ENCODE measurements at regions not wholly inside any gene's neighbourhood (a gene's known extent, or its start where the extent isn't known, plus 50 kb on each side); places are given as distances from the start of the nearest gene placed in this dataset.
"Not testable (repeated sequence)": the region's sequence is repeated elsewhere in the genome, so short reads cannot be mapped to it uniquely, and the experiment has no call there.

DNA sequence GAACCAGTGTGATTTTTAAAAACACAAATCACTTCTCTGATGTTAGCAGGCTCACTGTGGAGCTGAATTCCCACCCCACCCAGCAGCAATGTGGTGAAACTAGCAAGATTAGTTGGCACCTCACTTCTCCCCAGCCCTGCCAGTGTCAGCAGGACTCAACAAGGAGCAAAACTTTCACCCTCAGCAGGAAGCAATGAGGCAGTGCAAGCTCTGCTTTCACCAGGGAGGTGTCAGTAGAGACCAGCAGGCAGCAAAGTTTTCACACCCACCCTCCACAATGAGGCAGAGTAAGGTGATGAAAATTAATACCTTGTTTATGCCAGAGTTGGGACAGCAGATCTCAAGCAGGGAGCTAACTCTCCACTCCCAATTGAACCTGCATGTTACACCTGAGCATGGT is 565.0 kb downstream of the CETN3 start:
- DNase-seq (ENCODE audit: low spot score), result no peak

DNA sequence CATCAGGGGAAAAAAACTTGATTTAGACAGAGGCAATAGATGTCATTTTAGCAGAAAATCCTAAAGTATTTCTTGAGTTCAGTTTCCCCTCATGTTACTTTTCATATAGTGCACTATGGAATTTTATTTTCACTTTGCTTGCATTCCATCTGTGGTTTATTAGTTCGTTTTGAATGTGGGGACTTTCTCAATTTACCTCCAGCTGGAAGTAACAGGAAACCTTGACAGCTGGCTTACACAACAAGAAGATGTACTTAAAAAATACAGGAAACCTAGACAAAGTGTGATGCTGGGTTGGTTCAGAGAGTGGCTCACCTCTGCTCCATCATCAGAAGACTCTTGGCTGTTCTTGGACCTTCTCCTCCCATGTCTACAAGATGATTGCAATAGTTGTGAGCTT is 567.0 kb downstream of the CETN3 start:
- no peak for DNase-seq (ENCODE audit: low spot score)

DNA sequence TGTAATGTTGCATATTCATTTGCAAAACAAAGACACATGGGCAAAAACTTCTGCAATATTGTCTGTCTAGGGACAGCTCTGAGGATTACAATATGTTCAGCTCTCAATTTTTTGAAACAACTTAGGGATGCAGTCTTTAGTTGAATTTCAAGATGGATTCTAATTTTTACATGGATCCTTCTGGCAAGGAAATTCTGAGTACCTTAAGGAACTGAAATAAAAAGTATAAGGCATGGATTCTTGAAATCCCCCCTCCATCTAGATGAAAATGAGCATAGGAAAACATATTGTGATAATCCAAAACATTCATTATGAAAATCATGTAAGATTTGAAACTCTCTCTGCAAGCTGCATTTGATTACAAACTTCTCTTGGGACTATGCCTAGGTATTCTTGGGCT is 568.6 kb downstream of the CETN3 start:
- DNase-seq (ENCODE audit: low spot score), result no peak

DNA sequence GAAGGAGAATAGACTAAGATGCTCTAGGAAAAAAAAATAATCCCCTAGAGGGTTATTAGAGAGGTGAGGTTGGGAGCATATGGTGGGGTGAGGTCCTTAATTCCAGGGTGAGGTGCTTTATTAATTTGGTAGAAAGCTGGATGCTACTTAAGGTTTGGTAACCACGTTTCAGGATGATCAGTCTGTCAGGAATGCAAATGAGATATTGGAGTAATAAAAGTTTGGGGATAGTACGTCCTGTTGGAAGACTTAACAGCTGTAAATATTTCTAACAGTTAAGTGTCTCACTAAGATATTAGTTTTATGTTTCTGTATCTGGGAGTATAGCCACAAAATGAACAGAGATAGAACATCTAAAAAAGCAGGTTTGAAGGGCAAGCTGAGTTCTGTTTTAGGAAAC is 578.9 kb downstream of the CETN3 start:
- no peak for DNase-seq (ENCODE audit: low spot score)

DNA sequence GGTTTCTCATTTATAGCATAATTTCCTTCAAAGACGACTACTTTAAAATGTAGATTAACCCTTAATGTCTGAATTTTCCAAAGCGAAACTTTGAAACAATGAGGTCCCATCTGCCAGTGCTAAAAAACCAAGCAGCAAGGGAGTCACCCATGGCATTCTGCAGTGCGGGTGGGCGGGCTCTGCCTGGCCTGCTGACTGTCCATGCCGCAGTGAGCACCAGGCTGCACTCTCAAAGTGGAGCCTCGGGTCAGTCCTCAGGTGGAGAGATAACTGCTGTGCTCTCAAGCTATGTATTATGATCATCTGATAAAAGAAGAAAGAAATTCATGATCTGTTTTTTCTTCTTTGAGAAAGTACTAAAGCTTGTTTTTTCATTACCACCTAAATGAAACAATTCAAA is 581.6 kb downstream of the CETN3 start:
- no peak for DNase-seq (ENCODE audit: low spot score)

DNA sequence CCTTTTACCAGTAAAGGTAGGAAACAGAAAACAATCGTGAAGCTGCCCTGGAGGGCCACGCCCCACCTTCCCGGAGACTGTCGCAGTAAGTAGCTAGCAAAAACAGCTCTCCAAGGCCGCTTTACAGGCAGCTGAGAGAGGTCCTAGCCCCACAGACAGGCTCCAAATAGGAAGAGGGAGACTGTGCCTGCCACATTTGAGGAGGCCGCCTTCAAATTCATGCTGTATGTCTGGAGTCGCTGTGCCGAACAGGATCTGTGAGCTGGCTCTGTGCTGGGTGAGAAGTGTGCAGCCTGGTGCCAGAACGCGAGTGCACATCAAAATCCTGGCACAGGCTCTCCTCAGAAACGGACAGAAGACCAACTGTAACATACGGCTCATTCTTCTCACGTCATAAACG is 582.2 kb downstream of the CETN3 start:
- no peak for DNase-seq (ENCODE audit: low spot score)

DNA sequence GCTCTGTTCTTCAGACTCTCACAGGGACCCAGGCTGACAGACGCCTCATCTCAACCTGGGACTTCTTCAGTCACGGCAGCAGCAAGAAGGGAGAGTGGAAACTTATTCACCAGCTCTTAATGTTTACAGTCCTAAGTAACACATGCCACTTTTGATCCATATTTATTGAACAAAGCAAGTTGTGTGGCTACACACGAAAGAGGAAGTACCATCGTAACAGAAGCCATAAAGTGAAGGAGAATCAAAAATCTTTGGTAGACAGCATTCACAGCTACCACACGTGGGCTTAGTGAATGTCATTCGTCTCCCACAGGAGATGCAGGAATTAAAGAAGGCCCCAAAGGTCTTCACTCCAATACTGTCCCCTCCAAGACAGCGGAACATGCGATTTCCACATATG is 582.6 kb downstream of the CETN3 start:
- no peak for DNase-seq (ENCODE audit: low spot score)

DNA sequence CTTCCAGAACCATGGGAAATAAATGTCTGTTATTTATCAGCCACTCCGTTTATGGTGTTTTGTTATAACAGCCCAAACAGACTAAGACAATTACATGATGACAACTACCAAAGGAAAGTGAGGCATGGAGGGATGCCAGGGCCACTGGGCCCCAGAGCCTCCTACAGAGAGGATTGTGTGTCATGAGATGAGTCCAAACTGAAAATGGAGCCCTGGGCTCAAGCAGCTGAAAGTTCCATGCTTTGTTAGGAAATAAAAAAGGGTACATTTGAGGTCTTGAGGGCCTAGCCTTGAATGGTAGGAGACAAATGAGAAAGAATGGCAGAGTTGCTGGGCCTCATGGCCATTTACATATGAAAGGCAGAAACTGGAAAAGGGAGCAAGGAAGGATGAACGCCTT is 586.5 kb downstream of the CETN3 start:
- DNase-seq (ENCODE audit: low spot score), result no peak

DNA sequence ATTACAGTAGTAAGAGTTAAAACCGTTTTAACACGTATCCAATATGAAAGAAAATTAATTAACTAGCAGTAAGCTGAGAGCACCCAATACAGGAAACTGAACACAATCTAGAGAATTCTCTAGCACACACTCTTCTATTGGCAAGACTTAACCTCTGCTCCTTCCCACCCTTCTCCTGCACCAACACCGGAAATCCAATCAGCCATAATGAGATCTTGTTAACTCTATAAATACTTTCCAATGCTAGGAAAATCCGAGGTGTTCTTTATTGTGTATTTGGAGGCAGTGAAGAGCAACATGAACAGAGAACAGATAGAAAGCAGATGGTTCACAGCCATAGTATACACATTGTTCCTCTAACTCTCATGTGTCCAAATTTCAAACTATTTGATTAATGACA is 591.7 kb downstream of the CETN3 start:
- DNase-seq (ENCODE audit: low spot score), result no peak

DNA sequence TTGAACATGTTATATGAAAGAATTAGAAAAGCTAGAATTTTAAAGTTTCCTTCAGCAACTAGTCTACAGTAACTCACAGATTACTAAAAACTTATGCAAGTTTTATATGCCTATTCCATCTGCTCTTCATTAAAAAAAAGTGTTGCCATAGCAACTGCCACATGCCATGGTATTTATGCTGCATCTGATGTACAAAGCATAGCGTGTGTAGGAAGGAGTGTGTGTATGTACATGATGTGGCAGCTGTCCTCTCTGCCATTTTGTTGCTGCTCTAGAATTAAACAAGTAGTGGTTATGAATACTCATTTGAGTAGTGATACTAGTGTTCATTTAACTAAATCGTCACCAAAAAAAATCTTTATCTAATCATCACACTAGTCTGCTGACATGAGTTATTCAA is 593.5 kb downstream of the CETN3 start:
- DNase-seq (ENCODE audit: low spot score), result no peak

DNA sequence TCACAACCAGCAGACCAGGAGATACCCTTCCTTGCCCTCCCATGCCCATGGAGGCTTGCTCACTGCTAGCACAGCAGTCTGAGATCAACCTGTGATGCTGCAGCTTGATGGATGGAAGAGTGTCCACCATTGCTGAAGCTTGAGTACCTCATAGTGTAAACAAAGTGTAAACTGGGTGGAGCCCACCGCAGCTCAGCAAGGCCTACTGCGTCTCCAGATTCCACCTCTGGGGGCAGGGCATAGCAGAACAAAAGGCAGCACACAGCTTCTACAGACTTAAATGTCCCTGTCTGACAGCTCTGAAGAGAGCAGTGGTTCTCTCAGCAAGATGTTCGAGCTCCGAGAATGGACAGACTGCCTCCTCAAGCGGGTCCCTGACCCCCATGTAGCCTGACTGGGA is 608.8 kb downstream of the CETN3 start:
- not testable (repeated sequence) for DNase-seq (ENCODE audit: low spot score)

DNA sequence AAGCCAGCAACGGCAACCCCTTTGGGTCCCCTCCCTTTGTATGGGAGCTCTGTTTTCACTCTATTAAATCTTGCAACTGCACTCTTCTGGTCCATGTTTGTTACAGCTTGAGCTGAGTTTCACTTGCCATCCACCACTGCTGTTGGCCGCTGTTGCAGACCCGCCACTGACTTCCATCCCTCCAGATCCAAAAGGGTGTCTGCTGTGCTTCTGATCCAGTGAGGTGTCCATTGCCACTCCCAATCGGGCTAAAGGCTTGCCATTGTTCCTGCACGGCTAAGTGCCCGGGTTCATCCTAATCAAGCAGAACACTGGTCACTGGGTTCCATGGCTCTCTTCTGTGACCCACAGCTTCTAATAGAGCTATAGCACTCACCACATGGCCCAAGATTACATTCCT is 615.1 kb downstream of the CETN3 start:
- not testable (repeated sequence) for DNase-seq (ENCODE audit: low spot score)

DNA sequence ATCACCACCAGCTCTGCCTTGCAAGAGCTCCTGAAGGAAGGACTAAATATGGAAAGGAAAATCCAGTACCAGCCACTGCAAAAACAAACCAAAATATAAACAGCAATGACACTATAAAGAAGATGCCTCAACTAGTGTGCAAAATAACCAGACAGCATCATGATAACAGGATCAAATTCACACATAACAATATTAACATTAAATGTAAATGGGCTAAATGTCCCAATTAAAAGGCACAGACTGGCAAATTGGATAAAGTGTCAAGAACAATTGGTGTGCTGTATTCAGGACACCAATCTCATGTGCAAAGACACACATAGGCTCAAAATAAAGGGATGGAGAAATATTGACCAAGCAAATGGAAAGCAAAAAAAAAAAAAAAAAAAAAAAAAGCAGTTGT is 629.8 kb downstream of the CETN3 start:
- not testable (repeated sequence) for DNase-seq (ENCODE audit: low spot score)

DNA sequence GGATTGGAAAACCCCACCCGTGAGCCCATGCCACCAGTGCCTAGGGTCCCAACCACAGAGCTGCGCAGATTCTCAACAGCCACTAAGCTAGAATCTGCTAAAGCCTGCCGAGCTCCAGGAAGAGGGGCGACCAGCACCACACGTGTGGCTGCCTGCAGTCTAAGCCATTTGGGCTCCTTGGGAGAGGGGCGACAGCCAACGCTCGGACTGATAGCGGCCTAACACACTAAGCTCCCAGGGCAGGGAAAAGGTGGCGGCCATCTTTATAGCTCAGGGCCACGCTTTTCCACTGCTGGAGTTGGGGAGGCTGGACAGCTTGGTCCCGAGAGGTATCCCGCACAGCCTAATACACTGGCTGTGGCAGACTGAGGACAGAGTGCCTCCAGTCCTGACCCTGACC is 631.8 kb downstream of the CETN3 start:
- DNase-seq (ENCODE audit: low spot score), result no peak

DNA sequence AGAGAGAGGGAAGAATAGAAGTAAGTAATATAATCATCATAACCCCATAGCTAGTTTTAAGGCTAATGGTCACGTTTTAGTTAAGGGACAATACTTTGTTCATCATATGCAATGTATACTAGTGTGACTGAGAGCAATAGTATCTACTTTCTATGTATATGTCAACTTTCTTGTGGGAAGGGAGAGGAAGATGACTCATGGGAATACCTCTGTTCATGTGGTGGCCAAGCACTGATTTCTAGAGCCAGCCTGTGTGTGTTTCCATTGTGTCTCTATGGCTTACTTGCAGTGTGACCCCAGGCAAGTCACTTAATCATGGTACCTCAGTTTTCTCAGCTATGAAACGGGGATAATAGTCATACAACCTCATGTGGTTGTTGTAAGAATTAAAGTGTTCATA is 639.6 kb downstream of the CETN3 start:
- DNase-seq (ENCODE audit: low spot score), result no peak

DNA sequence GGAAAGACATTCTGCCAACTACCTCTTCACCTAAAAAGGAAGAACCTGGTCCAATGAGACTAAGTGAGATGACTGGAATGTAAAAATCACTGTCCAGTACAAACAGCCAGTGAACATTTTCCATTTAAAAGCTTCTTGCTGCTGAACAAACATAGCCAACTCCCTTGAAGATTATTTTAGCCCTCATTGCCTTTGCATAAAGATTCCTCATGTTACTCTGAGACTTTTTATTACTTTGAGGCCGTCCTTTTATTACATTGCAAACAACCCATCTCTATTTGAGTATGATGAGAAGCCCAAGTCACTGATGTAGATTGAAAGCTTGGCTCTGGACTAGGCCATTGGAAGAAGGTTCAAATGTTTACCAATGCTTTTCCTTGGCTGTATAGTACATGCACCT is 649.8 kb downstream of the CETN3 start:
- DNase-seq (ENCODE audit: low spot score), result no peak

DNA sequence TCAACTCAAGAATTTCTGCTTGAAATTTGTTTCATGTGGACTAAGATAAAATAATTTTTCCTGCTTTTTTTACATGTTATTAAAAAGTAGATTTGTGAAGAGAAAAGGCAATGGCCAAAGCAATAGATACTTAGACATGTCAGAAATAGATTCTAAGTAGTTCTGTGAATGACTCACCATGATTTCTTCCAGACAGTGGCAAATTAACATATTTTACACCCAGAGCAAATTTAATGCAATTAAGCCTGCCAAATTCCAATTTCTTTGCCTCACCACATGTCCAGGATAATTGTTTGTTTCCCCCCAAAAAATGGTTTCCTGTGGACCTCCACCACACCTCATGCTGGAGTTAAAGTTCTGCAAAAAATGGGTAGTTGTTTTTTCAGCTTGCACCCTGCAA is 651.4 kb downstream of the CETN3 start:
- no peak for DNase-seq (ENCODE audit: low spot score)

DNA sequence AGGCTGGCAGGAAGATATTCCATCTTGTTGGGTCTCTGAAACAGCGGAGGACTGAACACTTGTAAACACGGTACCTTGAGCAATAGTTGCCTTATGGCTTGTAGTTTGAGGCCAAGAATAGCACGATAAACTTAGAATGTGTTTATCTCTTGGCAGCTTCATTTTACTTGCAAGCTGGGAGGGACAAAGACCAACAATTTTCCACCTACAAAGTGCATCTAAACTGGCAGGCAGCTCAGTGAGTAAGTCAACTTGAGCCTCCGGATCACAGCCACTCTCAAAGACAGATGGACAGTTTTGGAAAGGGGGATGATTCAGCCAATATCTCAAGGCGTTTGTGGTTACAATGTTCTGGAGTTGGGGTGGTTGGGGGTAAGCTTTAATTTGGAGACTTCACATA is 652.6 kb downstream of the CETN3 start:
- DNase-seq (ENCODE audit: low spot score), result no peak

DNA sequence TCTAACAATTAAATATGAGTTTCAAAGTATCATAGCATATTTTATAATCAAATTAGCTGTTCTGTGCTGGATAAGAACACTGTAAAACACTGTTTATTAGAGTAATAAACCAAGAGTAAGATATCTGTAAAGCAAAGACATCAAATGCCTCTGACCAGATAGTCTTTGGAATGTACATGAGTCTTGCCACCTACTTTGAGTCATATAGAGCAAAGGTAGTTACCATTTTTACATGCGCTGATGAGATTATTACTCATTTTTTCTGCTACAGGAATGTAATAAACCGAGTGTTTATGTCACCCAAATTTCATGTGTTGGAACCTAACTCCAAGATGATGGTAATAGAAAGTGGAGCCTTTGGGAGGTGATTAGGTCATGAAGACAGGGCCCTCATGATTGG is 654.5 kb downstream of the CETN3 start:
- DNase-seq (ENCODE audit: low spot score), result no peak

DNA sequence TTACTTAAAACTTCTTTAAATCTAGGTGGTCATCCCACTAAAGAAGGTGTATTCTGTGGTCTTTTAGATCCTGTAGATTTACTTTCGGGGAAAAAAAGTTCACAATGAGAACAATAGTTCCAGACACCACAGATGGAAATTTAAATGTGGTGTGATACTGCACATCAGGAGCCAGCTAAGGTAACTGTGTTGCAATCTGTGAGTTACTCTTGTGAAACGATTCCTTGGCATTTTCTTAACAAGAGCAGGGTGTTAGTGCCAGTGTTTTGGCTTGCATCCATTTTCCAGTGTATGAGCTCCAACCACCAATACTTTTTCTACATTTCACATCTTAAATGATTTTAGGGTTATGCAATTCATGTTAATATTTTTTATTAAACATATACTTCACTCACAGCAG is 674.5 kb downstream of the CETN3 start:
- no peak for DNase-seq (ENCODE audit: low spot score)

DNA sequence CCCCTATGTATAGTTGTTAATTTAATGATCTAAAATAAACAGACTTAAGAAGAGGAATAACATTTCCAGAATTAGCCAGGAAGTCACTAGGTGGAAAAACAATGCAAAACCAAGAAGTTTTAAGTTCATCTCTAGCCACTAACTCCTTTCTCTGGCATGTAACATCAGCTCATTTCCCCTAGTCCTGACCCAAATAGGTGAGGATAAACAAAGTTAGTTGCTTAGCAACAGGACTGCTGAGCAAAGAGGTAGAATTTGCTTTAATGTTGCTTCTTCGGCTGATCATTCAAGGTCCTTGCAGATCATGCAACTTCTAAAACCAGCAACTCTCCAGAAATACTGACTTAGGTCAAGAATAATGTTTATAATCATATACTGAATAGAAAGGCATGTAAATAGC is 675.8 kb downstream of the CETN3 start:
- DNase-seq (ENCODE audit: low spot score), result no peak

DNA sequence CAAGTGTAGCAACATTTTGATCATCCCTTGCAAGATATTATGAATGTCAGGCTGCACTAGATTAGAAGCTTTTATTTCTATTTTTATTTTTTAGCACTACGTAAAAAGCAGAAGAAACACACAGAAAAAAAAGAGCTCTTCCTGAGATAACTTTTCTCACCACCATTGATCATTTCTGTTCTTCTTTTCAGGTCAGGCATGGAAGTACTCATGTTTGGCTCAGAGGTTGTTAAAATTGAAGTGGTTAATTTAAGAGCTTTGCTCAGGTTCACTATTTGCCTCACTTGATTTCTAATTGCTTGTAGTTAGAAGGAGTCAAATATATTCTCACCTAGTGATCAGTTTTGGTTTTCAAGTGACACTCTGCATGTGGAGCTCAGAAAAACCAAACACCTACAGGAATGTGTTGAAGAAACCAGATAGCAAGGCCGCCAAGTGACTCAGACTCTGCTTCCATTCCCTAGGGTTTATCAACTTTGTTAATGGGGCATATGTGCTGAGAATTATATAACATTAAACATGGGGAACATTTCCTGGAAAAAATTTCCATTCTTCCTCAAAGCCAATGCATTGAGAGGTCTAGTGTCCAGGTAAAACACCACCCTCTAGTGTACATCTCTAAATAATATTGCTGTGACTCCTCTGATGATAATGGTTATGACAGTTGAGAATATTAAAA is 679.8 kb downstream of the CETN3 start:
- DNase-seq (ENCODE audit: low spot score), result no peak

DNA sequence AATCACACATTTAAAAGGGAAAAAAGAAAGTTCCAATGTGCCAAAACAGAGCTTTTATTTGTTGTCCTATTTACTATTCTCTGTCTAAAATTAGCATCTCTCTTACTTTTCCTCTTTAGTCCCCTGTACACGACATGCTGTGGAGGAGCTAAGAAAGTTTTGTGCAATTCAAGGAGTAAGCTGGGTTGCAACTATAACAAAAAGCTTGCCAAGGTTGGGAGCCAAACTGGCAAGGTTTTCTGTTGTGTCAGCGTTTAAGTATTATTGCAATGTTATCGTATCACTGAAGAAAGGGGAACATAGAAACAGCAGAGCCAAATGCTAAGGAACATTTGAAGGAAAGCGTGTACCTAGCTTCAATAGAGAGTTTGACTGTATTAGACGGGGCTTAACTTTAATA is 680.8 kb downstream of the CETN3 start:
- peak; percentile 15 for DNase-seq (ENCODE audit: low spot score)

DNA sequence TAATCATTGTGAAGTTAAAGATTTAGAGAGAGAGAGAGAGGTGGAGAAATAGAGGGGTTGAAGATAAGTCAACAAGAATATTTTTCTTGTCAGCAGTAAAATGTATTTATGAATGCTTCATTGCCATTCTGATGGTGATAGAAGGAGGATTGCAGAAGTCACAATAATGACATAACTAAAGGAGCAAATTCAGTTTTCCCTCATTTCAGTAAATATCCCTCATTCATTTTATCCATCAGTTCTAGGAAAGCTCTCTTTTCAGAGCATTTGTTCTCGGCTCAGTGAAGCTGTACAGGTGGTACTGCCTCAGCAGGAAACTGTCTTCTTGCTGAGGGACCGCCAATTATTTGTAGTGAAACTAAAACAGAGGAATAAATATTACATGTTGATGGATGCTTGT is 681.4 kb downstream of the CETN3 start:
- no peak for DNase-seq (ENCODE audit: low spot score)

Measured in AG08395 (cell line).